ENCODE measurements at regions not wholly inside any gene's neighbourhood (a gene's known extent, or its start where the extent isn't known, plus 50 kb on each side); places are given as distances from the start of the nearest gene placed in this dataset.

DNA sequence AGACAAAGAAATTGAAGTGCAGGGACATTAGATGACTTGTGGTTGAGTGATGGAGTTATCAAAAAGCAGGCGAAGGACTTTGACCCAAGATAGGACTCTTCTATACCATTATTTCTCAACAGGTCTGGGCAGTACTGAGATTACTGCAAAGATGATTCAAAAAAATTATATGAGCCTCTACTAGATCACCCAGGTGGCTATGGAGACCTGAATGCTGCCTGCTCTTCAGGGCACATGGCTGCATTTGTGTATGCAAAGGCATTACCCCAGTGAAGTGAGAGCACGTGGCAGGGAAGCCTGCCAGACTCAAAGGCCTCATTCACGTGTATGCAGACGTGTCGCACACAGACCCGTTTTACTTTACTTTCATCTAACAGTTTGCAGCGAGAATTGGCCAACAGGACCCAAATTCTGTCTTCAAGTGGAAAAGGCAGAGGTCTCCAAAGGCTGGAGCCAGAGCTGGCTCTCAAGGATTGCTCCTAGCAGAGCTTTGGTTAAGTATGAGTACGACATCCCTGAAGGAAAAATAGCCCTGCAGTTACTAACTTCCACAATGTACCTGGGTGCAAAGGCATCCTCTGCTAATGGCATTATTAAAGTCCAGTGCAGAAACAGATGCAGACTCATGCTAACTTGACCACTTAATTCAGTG, 113.8 kb upstream of the ARMC2 start:
- intact Hi-C loops (cut with DNase I, micrococcal nuclease) = no loop called here
- ATAC-seq = no peak
- no peak for DNase-seq

DNA sequence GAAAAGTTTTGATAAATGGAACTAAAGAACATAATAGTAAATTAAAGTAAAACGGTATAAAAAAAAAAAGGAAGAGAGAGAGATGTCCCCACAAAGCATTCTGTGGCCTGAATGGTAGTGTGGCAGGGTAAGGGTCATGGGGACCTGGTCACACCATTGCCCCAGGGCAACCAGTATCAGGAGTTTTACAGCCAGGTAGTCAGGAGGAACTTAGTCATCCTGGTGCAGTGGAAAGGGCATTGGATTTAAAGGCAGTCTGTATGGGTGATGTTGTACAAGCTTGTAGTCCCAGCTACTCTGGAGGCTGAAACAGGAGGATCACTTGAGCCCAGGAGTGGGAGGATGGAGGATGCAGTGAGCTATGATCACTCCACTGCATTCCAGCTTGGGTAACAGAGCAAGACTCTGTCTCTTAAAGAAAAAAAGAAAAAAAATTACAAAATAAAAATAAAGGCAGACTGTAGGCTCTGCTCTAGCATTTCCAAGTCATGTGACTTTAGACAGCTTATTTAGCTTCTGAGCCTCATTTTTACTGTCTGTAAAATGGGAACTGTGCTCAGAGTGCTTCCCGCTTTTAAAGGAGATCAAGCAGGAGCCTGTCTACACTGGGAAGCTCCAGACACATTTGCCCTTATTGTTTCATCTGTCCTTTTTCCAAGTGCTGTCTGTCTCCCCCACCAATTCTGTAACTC, 112.8 kb upstream of the ARMC2 start:
- DNase-seq (no peak), ATAC-seq (peak; percentile 55)
- intact Hi-C loops (cut with DNase I, micrococcal nuclease) = no loop called here

DNA sequence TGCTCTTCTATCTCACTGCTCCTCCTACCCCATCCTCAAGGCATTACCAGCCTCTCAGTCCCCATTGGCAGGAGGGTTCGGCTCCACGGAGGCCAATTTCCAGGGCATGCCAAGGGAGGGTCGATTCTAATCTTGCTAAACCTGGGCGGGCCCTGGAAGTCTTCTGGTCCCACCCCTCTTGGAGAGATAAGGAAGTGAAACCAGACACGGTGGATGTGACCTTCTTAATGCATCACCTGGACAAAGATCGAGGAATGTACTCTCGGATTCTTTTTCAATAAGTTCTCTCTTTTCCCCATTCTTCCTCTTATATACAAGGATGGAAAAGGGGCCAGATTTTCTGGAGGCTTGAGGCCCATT, 112.2 kb upstream of the ARMC2 start:
- peak; percentile 31 to 48 for DNase-seq
- intact Hi-C loops (cut with DNase I, micrococcal nuclease) = no loop called here
- ATAC-seq = peak; percentile 68

DNA sequence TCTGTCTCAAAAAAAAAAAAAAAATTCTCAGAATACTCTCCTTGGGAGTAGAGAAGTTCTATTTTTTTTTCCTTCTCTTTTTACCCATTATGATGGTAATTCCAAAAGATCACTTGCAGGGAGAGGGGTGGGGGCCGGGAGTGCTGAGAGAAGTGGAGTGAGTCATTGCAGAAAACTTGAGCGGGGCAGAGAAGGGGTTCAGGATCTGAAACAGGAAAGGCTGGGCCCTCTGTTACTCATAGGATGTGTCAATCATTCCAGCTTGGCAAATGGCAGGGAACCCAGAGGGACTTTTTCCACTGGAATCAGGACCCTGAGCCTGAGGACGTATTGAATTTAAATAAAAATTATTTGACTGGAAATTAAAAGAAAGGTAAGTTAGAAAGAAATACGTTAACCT, 111.4 kb upstream of the ARMC2 start:
- ATAC-seq = no peak
- intact Hi-C loops (cut with DNase I, micrococcal nuclease) = no loop called here
- DNase-seq = no peak

DNA sequence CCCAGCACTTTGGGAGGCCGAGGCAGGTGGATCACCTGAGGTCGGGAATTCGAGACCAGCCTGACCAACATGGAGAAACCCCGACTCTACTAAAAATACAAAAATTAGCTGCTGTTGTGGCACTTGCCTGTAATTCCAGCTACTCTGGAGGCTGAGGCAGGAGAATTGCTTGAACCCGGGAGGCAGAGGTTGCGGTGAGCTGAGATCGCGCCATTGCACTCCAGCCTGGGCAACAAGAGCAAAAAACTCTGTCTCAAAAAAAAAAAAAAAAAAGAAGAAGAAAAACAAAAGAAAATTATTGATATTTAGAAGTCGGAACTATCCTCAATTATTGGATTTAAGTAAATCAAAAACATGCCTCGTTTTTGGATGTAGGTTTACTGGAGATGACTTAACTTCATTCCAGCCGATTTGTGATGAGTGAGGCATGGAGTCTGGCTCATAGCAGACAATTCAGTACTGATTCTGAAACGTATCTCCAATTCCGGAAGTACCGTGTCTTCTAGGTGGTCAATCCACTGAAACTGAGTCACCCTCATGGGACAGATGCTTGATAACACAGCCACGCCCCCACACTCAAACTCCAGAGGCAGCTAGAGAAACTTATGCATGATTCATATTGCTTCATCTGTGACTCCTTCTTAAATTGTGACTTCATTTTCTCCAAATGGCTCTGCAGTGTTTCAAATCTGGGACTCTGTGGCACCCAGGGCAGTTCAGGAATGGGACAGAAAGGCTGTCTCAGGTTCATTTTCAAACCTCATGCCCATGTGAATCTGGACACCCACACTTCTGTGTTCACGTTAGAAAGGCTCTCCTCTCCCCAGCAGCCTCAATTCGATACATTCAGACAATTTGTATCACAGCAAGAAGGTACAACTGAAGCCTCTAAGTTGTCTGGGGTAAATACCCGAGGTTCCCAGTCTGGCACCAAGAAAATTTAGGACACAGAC, 110.4 kb upstream of the ARMC2 start:
- ATAC-seq = no peak
- intact Hi-C loops (cut with DNase I, micrococcal nuclease) = no loop called here
- DNase-seq = peak; percentile 35 to 61

DNA sequence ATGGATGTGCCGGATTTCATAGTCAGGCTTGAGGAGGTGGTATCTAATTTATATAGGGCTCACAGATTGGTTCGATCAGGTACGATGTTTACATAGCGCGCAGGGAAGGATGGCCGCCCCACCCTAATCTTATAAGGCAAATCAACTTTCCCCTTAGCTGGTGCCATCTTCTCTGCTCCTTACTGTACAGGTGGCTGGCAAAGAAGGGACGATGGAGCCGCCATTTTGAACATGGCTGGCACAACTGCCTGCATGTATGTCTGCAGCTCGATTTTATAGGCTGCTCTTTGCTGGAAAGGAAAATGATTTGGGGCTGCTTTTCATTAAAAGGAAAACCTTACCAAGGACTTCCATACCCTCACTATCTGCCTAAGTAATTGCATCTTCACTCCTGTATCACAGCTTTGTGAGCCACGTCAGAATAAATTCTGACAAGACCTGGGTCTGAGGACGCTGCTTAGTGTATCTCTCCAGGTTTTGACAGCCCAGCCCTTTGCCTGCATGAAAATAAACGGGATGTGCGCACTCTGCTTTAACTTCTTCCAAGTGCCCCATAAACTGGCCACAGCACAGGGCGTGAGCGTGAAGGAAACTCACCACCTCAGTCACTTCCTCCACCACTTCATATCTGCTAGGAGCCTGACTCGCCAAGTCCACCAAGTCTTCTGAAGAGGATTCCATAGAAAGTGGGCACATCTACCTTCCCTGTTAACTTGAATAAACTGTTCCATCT, 109.4 kb upstream of the ARMC2 start:
- DNase-seq = peak in 1 of 2 donors; percentile 39
- ATAC-seq = peak; percentile 64
- intact Hi-C loops (cut with DNase I, micrococcal nuclease) = no loop called here

DNA sequence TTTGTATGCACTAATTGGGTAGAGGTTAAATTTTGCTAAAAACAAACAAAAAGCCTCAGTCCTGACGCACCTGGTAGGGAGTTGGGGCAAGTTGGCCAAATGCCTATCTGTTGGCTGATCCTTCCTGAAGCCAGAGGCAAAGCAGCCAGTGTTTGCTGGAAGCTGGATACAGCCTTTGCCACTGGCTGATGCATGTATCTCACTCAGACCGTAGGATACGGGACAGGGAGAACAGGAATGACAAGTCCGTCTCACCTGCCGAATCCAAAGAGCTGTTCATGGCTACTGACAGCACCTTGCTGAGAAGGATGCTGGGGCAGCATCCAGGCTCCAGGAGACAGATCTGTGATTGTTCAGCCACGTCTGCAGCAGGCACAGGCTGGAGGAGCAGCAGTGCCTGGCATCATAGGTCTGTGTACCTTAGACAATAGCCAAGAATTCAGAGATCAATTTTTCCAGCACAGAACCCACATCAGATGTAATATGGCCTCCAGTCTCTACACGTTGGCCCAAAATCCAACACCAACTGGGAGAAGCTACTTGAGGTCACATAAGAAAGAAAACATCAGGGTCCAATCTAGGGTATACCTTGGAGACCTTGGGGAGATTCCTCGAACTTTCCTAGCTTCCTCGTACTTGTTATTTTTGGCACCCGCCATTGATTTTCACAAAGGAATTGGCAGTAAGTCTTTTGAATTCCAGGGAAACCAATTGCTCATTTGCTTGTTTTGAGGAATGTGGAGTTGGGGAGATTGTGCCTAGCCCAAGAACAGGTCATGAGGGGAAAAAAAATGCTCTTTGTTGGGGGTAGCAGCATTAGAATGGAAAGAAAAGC, 108.5 kb upstream of the ARMC2 start:
- no peak for DNase-seq
- intact Hi-C loops (cut with DNase I, micrococcal nuclease) = no loop called here
- ATAC-seq = no peak

DNA sequence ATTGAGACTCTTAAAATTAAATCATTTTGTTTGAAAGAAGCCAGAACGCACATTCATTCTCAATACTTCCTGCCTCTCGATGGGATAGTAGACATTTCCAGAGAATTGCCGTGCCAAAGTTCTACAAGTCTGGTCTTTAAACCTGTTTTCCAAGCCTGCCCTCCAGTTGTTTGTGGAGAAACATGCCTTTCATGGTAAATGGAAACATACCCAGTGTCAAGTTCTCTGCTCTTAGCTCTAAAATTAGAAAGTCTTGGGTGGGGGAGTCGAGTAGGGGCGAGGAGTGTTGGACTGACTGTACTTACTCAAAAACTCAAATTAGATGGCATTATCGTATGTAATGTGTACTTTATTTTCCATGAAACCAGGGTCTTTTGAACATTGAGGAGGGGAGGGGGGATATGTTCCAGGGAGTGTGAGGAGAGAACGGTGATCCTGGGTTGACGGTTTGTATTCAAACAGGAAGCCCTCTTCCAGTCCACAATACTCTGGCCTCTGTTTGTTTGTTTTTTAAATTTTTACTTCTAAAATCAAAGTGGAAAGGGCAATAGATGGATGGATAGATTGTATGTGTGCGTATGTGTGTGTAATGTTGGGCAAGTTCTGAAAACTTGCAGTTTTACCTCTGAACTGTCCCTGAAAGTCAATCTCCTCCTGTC, 106.8 kb upstream of the ARMC2 start:
- ATAC-seq (no peak), DNase-seq (no peak)
- intact Hi-C loops (cut with DNase I, micrococcal nuclease) = no loop called here

DNA sequence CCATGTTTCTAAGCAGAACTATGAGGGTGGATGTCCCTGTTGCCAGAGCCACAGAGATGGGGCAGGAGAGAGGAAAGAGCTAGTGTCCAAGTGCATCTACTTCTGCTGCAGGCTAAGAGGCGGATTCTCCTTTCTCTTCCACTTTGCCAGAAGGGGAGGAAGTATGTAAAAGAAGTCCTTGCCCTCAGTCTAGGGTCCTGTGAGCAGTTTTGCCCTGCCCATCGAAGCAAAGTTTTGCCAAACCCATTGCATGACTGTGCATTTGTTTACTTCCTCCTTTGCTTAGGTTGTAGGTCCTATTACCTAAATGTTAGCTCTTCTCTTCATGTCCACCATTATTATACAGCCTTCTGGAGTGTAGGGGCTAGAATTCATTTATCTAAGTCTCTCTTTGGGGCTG, 106.2 kb upstream of the ARMC2 start:
- intact Hi-C loops (cut with DNase I, micrococcal nuclease) = no loop called here
- DNase-seq (no peak), ATAC-seq (peak; percentile 70)

DNA sequence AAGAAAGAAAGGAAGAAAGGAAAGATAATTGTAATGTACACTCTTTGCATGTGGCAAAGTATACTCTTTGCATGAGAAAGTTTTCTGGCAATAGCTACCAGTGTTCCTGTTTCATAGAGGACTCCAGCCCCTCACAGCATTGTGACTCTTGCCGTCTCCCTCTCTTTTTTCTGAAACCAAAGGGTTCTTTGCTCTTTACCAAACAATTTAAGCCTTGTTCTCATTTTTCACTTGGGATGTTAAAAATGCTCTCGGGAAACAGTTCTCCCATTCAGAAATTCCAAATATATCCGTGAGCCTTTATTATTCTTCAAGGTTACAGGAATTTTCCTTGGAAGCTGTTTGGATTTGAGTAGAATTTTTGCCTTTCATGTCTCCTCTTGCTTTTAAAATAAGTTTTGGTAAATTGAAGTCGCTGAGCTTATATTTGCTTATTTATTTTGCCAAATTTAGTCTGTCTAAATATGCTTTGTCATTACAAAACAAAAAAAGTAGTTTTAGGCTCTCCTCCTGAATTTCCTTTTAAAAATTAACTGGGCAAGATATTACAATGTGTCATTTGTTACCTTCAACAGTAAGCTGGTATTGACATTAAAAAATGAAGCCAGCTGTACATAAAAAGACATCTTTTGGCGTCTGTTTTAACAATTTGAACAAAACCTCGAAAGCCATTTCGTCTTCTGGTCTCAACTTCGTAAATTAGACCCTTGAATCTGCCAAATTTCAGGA, 103.8 kb upstream of the ARMC2 start:
- intact Hi-C loops (cut with DNase I, micrococcal nuclease) = no loop called here
- ATAC-seq = no peak
- no peak for DNase-seq

DNA sequence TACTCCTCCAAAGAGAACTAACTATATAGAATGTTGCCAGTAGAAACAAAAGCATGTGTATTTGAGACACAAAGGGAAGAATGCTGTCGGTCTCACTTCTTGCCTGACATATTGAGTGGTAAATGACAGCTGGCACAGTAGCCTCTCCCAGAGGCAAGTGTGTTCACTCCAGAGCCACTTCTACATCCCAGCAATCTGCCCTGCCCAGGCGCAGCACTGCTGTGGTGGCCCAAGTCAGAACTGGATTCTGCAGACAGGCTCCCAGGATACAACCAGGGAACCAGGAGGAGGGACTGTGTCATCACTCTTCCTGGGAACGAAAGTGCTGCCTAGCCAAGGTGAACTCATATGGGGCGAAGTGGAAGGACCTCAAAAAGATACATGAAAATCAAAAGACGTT, 103.2 kb upstream of the ARMC2 start:
- intact Hi-C loops (cut with DNase I, micrococcal nuclease) = no loop called here
- ATAC-seq (no peak), DNase-seq (no peak)

DNA sequence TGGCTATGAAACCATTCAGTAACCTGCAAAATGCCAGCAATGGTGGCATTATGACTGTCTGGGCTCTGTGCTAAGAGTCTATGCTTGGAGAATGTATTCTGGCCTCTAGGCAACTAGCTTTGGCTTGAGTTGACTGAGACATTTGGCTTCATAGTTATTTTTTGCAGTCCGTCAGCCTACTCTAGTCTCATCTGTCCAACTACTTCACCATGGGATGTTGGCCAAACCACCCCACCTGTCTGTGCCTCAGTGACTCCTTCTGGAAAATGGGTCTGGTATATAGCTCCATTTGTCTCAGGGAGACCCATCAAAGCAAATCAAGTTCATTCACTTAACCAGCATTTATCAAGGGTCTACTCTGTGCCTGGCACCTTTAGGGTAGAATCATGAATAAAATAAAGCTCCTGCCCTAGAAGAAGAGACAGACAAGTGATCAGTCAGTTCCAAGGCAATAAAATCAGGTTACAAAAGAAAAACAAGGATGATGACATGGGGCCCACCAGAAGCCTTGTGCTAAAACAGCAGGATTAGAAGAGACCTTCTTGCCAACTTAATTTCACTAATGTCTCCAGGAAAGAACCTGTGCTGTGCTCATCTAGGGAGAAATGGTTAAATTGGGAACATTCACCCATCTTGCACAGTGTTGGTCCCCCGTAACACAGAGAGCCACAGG, 102.4 kb upstream of the ARMC2 start:
- intact Hi-C loops (cut with DNase I, micrococcal nuclease) = no loop called here
- DNase-seq = no peak
- ATAC-seq = no peak

DNA sequence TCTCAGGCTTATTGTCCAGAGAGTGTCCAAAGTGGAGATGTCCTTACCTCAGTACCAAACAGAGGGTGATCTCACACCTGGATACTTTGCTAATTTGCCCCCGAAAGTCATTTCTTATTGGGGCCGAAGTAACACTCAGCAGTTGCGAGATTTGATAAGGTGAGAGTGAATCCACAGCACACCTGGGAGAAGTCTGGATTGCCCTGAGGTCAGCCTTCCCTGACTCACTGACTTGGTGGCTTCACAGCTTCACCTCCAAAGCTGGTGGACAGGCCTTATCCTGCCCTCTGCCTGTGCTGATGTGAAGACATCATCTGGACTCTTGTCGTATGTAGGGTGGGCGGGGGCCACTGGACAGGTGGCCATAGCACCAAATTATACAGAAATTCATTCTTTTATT, 101.9 kb upstream of the ARMC2 start:
- ATAC-seq (peak; percentile 74), DNase-seq (no peak)
- intact Hi-C loops (cut with DNase I, micrococcal nuclease) = no loop called here

DNA sequence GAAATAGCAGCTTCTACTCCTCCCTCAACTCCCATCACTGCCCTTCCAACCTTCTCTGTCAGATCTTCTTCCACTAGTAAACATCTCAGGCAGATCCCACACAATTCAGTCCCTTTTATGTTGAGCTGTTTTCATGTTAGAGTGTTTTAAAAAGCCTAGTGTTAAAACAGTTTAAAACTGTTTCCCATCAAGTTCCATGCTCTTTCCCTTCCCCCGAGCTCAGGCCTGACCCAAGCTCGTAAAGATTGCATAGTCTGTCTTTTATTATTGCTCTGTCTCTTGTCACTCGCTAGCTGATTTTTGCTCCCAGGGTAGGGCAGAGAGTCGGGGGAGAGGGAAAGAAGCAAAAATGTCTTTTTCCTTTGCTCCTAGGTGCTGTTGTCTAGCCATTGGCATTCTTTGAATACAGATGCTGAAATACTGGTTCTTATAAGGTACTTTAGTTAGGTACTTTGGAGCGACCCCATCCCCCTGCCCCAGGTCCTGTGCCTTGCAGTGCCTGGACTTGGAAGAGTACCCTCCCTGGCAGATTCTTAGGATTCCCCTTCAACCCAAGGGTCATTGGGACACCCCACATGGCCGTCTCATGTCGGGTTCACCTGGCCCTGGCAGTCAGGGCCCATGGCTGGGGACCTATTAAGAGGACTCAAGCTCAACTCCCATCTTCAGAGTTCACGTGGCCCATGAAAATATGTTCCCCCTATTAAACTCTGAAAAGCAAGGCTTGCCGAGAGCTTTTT, 101.2 kb upstream of the ARMC2 start:
- DNase-seq (no peak), ATAC-seq (peak; percentile 65)
- intact Hi-C loops (cut with DNase I, micrococcal nuclease) = no loop called here

DNA sequence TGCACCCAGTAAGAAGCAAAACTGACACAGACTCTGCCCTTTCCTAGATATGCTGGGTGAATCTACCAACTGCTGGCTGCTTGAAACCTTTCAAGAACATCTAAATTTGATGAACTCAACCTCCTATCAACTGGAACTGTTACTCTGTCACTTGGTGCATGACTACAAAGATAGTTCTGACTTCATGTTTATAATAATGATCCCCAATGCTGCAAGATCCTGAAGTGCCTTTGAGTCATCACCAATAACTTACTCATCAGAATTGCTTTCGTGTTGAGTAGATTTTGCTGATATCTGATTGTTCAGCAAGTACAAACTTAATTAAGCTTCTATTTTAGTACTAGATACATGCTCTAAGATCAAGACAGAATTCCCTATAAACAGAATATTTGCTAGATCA, 100.2 kb upstream of the ARMC2 start:
- no peak for ATAC-seq
- DNase-seq = no peak
- intact Hi-C loops (cut with DNase I, micrococcal nuclease) = no loop called here

DNA sequence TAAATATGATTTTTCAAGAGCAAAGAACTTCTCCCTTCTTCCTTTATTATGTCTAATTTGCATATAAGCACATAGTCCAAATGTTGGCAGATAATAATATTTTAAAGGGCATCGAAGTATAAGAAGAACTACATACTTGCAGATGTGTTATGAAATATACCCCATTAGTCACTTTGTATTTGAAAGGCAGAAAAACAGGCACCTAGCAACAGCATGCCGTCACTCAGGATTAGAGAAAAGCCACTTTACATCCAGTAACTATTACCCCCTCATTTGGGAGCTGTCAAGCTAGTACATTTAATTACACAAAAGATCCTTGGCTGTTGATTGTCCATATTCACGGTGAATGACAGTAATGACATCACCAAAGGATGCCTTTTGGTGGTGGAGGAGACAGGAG, 99.3 kb upstream of the ARMC2 start:
- DNase-seq = no peak
- ATAC-seq = no peak
- intact Hi-C loops (cut with DNase I, micrococcal nuclease) = no loop called here

Data from left colon (tissue), 2 donors.